IMR-90 (cell line): ENCODE measurements at regions not wholly inside any gene's neighbourhood (a gene's known extent, or its start where the extent isn't known, plus 50 kb on each side); places are given as distances from the start of the nearest gene placed in this dataset.

Experiments
- ATAC-seq: fragments of 200-7000 bp; cut with Tn5 transposase; 2 replicates; pipeline ENCODE4 v1.9.1; 2020; ENCODE audit warnings: low read depth, mild to moderate bottlenecking, moderate library complexity
- BruUV-seq: library from RNA; stranded (reverse); fragments of 400-500 nt; replicated peaks from 2 replicates; lab custom pipeline; 2021; lab: Mats Ljungman, UMichigan
- CTCF ChIA-PET: fragments of 300-600 bp; formaldehyde crosslinking; extraction: SDS; loops from one replicate; lab custom pipeline; 2021; ENCODE audit warnings: antibody characterized with exemption; lab: Yijun Ruan, JAX
- POLR2A ChIA-PET: fragments of 300-600 bp; sonication (Branson Sonifier 250); formaldehyde crosslinking; loops from one replicate; lab custom pipeline; 2022; ENCODE audit warnings: antibody characterized with exemption; ENCODE audit not compliant: unreplicated experiment; lab: Charles Lee
- DNase-seq: peaks from one replicate; pipeline ENCODE4 v3.0.0; 2013
- H2AFZ ChIP-seq: replicated peaks from 2 replicates; pipeline ENCODE3; 2013; ENCODE audit warnings: low read length, mild to moderate bottlenecking; ENCODE audit not compliant: poor library complexity
- H2AK5ac ChIP-seq: 2 replicates; pipeline ENCODE4 v1.6.1; 2013; ENCODE audit warnings: low read depth, low read length, inconsistent platforms
- H2AK9ac ChIP-seq: replicated peaks from 2 replicates; pipeline ENCODE3; 2013; ENCODE audit warnings: mild to moderate bottlenecking, low read depth, low read length, moderate library complexity; ENCODE audit not compliant: poor library complexity
- H2BK120ac ChIP-seq: 2 replicates; pipeline ENCODE4 v1.6.1; 2013; ENCODE audit warnings: low read depth, low read length, inconsistent platforms
- H2BK15ac ChIP-seq: 3 replicates; pipeline ENCODE4 v1.6.1; 2013; ENCODE audit warnings: low read depth, low read length, inconsistent platforms
- H2BK20ac ChIP-seq: 2 replicates; pipeline ENCODE4 v1.6.1; 2013; ENCODE audit warnings: low read depth, mild to moderate bottlenecking, inconsistent platforms, low read length, moderate library complexity
- H2BK5ac ChIP-seq: 2 replicates; pipeline ENCODE4 v1.6.1; 2013; ENCODE audit warnings: mild to moderate bottlenecking, low read depth, low read length, inconsistent platforms; ENCODE audit not compliant: poor library complexity, severe bottlenecking
- H3K14ac ChIP-seq: replicated peaks from 2 replicates; pipeline ENCODE4 v1.6.1; 2013; ENCODE audit warnings: low read depth, low read length, inconsistent platforms
- H3K18ac ChIP-seq: 2 replicates; pipeline ENCODE4 v1.6.1; 2013; ENCODE audit warnings: low read depth, low read length, control low read depth
- H3K23ac ChIP-seq: 2 replicates; pipeline ENCODE4 v1.6.1; 2013; ENCODE audit warnings: low read depth, low read length, inconsistent platforms
- H3K27ac ChIP-seq: 2 replicates; pipeline ENCODE4 v1.5.1; 2013; ENCODE audit warnings: mild to moderate bottlenecking, control low read depth, low read length; ENCODE audit not compliant: insufficient read depth
- H3K27me3 ChIP-seq: 2 replicates; pipeline ENCODE4 v1.6.1; 2013; ENCODE audit warnings: low read length; ENCODE audit not compliant: control insufficient read depth, insufficient read depth
- H3K36me3 ChIP-seq: 2 replicates; pipeline ENCODE4 v1.6.1; 2013; ENCODE audit warnings: low read length, mixed read lengths; ENCODE audit not compliant: control insufficient read depth, insufficient read depth
- H3K4ac ChIP-seq: 2 replicates; pipeline ENCODE4 v1.6.1; 2013; ENCODE audit warnings: low read depth, low read length, inconsistent platforms
- H3K4me1 ChIP-seq: 2 replicates; pipeline ENCODE4 v1.6.1; 2013; ENCODE audit warnings: low read length, mixed read lengths; ENCODE audit not compliant: control insufficient read depth, insufficient read depth
- H3K4me2 ChIP-seq: 2 replicates; pipeline ENCODE4 v1.6.1; 2013; ENCODE audit warnings: low read depth, mild to moderate bottlenecking, control low read depth, low read length, moderate library complexity
- H3K4me3 ChIP-seq: 2 replicates; pipeline ENCODE4 v1.5.1; 2013; ENCODE audit warnings: low read depth, mild to moderate bottlenecking, control low read depth, low read length, moderate library complexity; ENCODE audit not compliant: insufficient read depth
- H3K56ac ChIP-seq: 2 replicates; pipeline ENCODE4 v1.6.1; 2013; ENCODE audit warnings: low read length, inconsistent platforms; ENCODE audit not compliant: insufficient read depth; ENCODE audit errors: extremely low read depth
- H3K79me1 ChIP-seq, 2 experiments: 2 replicates each; pipeline ENCODE4 v1.6.1; 2013; ENCODE audit warnings: low read length in 2 of 2, inconsistent platforms in 1 of 2, low read depth in 1 of 2
- H3K9ac ChIP-seq: 2 replicates; pipeline ENCODE4 v1.6.1; 2013; ENCODE audit warnings: low read depth, low read length, control low read depth
- H3K9me1 ChIP-seq: 2 replicates; pipeline ENCODE4 v1.6.1; 2013; ENCODE audit warnings: low read length, inconsistent platforms; ENCODE audit not compliant: insufficient read depth
- H3K9me3 ChIP-seq: 2 replicates; pipeline ENCODE4 v1.6.1; 2013; ENCODE audit warnings: low read length; ENCODE audit not compliant: control insufficient read depth, insufficient read depth
- H4K20me1 ChIP-seq: 2 replicates; pipeline ENCODE4 v1.6.1; 2013; ENCODE audit warnings: low read length, inconsistent platforms; ENCODE audit not compliant: insufficient read depth
- H4K5ac ChIP-seq: 2 replicates; pipeline ENCODE4 v1.6.1; 2013; ENCODE audit warnings: mild to moderate bottlenecking, low read depth, low read length, control low read depth
- H4K8ac ChIP-seq, 2 experiments: 2 replicates each; pipeline ENCODE4 v1.6.1; 2013; ENCODE audit warnings: low read depth in 2 of 2, low read length in 2 of 2, control low read depth in 1 of 2, inconsistent platforms in 1 of 2
- H4K91ac ChIP-seq: 2 replicates; pipeline ENCODE4 v1.6.1; 2013; ENCODE audit warnings: low read depth, low read length, inconsistent platforms; ENCODE audit not compliant: insufficient read depth
- MAZ ChIP-seq: IDR thresholded peaks from 2 replicates; pipeline ENCODE4 v1.6.1; 2012; ENCODE audit warnings: low read depth, mild to moderate bottlenecking, low read length, improper control_type of control experiment, moderate library complexity, borderline replicate concordance
- RCOR1 ChIP-seq: IDR thresholded peaks from 2 replicates; pipeline ENCODE4 v1.6.1; 2012; ENCODE audit warnings: mild to moderate bottlenecking, low read length, improper control_type of control experiment; ENCODE audit not compliant: insufficient replicate concordance
- WGBS, 2 experiments: methylation state at CpG; one replicate each; pipeline versions ENCODE4 v1.1.5 to v1.1.7; 2013; ENCODE audit warnings: missing lambda C conversion rate in 2 of 2; ENCODE audit not compliant: insufficient read length in 1 of 2; ENCODE audit errors: extremely low coverage in 2 of 2; 5-methylcytosine and 5-hydroxymethylcytosine counted together
- dilution Hi-C: fragments of 300-500 bp; cut with HindIII; formaldehyde crosslinking; loops from one replicate; pipeline ENCODE4 v1.14.3; 2018; ENCODE audit warnings: low sequenced_read_pairs; ENCODE audit not compliant: unreplicated experiment
- in situ Hi-C: fragments of 300-500 bp; cut with MboI; formaldehyde crosslinking; loops from 3 replicates; pipeline ENCODE4 v1.14.3; 2019; ENCODE audit warnings: low sequenced_read_pairs, inconsistent platforms, mixed read lengths
- intact Hi-C: fragments of 100-400 bp; cut with micrococcal nuclease; formaldehyde crosslinking; loops from 2 replicates; pipeline ENCODE4 v1.10.0; 2022
- TF ChIP-seq, protein P1 (sequence below): fragments of 150-350 bp; IDR thresholded peaks from 2 replicates; pipeline ENCODE4 v1.6.1; 2016; ENCODE audit warnings: low read depth, mild to moderate bottlenecking, low read length, moderate library complexity, borderline replicate concordance

DNA sequence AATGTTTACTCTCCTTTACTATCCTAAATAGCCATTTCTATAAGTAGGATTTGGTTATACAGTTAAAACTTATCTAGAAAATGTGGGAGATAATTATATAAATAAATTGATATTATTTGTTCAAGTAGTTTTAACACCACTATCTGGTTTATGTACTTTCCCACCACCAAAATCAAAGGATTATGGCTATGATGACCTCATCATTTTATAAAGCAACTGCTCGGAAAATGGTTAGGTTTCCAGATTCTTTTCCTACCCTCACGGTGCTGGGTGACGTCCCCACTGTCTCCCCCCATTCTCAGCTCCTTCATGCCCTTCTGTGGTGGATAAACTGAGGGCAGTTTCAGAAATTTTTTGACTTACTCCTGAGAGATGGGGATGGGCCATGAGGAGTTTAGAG is 1011.8 kb upstream of the ADGRL4 start:
- Histone ChIP-seq H3K14ac (no peak overlapping the region), H2AK9ac (no peak overlapping the region), H3K4me2 (no peak overlapping the region), H2BK5ac (no peak overlapping the region), H2AFZ (no peak overlapping the region), H3K9ac (no peak overlapping the region), H3K4me3 (no peak overlapping the region), H3K9me3 (no peaks in the 10 kb centered on the region), H2AK5ac (no peak overlapping the region), H3K79me1 (no peaks in the 10 kb centered on the region), H4K5ac (no peak overlapping the region), H2BK20ac (no peak overlapping the region), H4K91ac (no peak overlapping the region), H3K36me3 (no peaks in the 10 kb centered on the region), H4K8ac (no peak overlapping the region), H3K23ac (no peak overlapping the region), H3K27ac (no peak overlapping the region), H3K18ac (no peak overlapping the region), H2BK15ac (no peak overlapping the region), H3K56ac (no peak overlapping the region), H4K20me1 (no peaks in the 10 kb centered on the region), H3K27me3 (no peaks in the 10 kb centered on the region), H2BK120ac (no peak overlapping the region), H3K9me1 (no peaks in the 10 kb centered on the region), H3K4me1 (no peaks in the 10 kb centered on the region), H3K4ac (no peak overlapping the region)
- BruUV-seq: no TSS peak
- intact Hi-C loops: no loop called here
- CTCF ChIA-PET: interaction anchor here (0.5 kb wide), 1 partner anchor 534 kb away, joined by 3 read pairs; no protein-coding TSS in a partner anchor
- POLR2A ChIA-PET: no interaction called here
- TF ChIP-seq RCOR1 (no peak), MAZ (no peak)
- TF ChIP-seq, protein P1, sequence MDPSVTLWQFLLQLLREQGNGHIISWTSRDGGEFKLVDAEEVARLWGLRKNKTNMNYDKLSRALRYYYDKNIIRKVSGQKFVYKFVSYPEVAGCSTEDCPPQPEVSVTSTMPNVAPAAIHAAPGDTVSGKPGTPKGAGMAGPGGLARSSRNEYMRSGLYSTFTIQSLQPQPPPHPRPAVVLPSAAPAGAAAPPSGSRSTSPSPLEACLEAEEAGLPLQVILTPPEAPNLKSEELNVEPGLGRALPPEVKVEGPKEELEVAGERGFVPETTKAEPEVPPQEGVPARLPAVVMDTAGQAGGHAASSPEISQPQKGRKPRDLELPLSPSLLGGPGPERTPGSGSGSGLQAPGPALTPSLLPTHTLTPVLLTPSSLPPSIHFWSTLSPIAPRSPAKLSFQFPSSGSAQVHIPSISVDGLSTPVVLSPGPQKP: no peak
- dilution Hi-C loops: no loop called here
- DNase-seq (no peak), ATAC-seq (no peak)
- WGBS, 2 experiments: no CpG with 5 or more reads among the region's 3 CpGs
- in situ Hi-C loops: no loop called here
